HTR-8/SVneo (cell line): ENCODE measurements at regions not wholly inside any gene's neighbourhood (a gene's known extent, or its start where the extent isn't known, plus 50 kb on each side); places are given as distances from the start of the nearest gene placed in this dataset.

Experiments used
- DNase-seq: peaks from one replicate; pipeline ENCODE4 v3.0.0; 2011; ENCODE audit warnings: low spot score, mixed read lengths; ENCODE audit not compliant: insufficient read length
- FAIRE-seq: peaks from 2 replicates; lab custom pipeline; 2011; peaks lifted over from hg19 to GRCh38; lab: Jason Lieb, UNC

GRCh38 chr11:19321351-19321750, 80.6 kb upstream of the E2F8 start:
- FAIRE-seq (no peak), DNase-seq (no peak)

GRCh38 chr11:19320827-19321226, 80.1 kb upstream of the E2F8 start:
- FAIRE-seq (no peak), DNase-seq (no peak)

DNA sequence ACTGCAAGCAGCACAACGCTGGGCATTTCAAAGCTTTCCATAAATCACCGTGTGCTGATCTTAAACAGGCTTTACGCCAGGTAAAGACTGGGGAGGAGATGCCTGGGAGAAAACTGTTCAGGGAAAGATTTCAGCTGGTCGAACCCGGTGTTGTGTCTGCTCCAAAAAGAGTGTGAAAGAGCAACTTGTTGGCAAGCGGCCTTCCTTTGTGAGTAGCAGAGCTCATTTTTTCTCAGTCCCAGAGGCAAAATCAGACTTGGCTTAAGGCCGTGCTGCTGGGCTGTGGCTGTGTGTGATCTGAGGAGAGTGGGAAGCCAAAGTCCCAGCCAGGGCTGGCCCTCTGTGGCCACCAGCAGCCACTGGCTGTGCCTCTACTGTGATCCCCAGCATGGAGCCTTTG, 75.7 kb upstream of the E2F8 start:
- DNase-seq (no peak), FAIRE-seq (no peak)

DNA sequence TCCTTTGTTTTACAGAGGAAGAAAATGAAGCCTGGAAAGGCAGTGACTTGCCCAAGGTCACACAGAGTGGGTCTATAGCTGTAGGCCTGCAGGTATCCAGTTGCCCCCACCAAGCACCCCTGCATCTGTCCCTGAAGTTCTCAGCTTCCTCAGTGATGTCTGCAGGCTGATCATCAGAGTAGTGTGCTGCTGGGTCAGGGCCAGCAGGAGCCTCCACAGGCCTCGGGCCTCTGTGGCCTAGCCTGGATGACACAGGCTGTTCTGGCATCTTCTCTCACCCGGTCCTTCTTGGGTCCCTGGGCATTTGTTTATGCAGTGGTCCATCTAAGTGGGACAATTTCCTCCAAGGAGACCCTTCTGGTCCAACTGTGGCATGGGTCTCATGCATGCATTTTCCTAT, 74.8 kb upstream of the E2F8 start:
- DNase-seq (no peak), FAIRE-seq (no peak)

DNA sequence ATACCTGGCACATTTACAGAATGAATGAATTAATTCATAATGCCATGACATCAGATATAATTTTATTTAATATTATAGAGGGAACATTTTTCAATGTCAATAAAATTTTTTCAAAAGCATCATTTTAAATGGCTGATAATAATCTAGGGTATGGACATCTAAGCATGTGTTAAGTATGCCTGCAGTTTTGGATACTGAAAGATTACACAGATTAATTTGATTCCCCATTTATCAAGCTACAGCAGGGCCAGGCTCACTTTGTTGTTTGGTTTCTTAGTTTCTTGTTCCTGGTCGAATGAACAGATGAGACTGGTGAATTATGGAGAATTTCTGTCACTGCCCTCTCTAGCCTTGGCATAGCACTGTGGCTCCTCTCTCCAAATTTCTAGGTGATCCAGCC, 72.4 kb upstream of the E2F8 start:
- no peak for FAIRE-seq

DNA sequence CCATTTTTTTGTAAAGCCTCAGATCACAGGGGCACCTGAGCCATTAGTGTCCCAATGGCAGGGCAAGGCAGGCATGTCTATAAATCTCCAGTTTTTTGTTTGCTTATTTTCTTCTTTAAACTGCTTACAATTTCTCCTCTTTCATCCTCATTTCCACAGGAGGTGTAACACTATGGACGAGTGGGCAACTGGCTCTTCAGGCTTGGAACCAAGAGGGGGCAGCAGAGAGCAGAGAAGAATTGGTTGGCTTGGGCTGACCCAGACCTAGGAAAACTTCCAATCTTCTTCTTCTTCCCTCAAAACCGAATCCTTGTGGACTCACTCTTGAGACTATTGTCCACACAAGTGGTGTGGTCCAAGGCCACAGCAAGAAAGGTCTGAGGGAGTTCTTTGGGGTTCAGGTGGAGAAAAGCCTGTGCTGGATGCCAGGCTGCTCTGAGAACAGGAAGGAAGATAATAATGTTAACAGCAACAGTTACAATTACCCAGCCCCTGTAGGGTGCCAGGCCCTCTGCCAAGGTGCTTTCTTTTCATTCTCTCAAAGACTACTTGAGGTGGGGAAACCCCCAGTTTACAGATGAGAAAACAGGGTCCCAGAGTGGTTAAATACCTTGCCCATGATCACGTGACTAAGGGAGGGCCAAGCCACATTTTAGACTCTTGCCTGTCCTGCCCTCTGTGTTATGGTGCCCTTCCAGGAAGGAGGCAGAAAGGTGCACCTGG, 70.7 kb upstream of the E2F8 start:
- DNase-seq (peak; percentile 54), FAIRE-seq (no peak)

More for the DNA sequence above, 72.4 kb upstream of the E2F8 start:
- no peak for DNase-seq

GRCh38 chr11:19307498-19307897, 66.8 kb upstream of the E2F8 start:
- no peak for FAIRE-seq
- no peak for DNase-seq

DNA sequence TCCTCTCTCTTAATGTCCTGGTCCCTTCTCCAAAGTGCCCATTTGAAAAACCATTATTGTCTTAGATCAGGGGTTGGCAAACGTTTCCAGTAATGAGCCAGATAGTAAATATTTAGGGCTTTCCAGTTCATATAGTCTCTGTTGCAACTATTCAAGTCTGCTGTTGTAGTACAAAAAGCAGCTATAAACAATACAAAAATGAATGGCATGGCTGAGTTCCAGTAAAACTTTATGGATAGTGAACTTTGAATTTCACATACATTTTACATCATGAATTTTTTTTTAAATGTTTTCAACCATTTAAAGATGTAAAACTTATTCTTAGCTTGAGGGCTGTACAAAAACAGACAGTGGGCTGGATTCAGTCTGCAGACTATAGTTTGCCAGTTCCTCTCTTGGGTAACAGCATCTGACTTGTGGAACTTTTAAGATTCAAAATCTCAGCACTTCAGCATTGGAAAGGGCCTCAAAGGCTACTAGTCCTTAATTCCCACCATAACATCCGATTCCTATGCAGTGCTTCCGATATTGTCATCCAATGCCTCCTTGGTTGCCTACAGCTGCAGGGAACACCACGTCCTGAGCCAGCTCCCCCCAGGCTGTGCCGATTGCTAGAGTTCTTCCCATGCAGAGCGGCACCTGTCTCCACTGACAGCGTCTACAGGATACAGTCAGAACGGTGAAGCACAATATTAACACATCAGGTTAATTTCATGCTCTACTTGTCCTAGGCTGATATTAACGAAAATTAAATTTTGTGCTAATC, 65.6 kb upstream of the E2F8 start:
- no peak for DNase-seq
- no peak for FAIRE-seq

DNA sequence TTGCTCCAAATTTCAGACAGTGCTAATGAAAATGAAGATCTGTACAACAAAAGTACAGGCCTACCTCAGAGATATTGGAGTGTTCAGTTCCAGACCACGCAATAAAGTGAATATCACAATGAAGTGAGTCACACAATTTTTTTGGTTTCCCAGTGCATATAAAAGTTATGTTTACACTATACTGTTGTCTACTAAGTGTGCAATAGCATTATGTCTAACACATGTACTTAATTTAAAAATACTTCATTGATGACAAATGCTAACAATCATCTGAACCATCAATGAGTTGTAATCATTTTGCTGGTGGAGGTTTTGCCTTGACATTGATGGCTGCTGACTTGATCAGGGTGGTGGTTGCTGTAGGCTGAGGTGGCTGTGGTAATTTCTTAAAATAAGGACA, 60.6 kb upstream of the E2F8 start:
- FAIRE-seq (no peak), DNase-seq (no peak)

DNA sequence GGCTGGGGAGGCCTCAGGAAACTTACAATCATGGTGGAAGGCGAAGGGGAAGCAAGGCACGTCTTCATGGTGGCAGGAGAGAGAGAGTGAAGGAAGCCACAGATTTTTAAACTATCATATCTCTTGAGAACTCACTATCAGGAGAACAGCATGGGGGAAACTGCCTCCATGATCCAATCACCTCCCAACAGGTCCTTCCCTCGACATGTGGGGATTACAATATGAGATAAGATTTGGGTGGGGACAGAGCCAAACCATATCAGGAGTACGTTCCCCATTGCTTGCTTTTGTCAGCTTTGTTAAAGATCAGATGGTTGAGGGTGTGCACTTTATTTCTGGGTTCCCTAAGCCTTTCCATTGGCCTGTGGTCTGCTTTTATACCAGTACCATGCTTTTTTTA, 53.7 kb upstream of the E2F8 start:
- no peak for FAIRE-seq
- DNase-seq = no peak

DNA sequence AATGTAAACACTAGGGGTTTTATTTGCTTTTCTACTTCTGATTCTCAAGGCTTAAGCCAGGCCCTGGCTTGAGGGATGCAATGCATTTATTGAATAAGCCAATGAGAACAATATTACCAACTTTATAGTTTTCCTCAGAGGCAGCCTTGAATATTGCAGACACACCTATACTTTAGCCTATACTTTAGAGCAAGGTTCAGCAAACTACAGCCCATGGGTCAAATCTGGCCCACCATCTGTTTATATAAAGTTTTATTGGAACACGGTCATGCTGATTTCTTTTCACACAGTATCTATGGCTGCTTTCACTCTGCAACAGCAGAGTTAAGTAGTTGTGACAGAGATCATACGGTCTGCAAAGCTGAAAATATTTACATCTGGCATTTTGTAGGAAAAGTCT, 50.3 kb upstream of the E2F8 start:
- no peak for DNase-seq

More for the DNA sequence above, 50.3 kb upstream of the E2F8 start:
- FAIRE-seq = no peak
